Fibroblast of villous mesenchyme (primary cell): ENCODE measurements at regions not wholly inside any gene's neighbourhood (a gene's known extent, or its start where the extent isn't known, plus 50 kb on each side); places are given as distances from the start of the nearest gene placed in this dataset.

Experiments used
- DNase-seq: peaks from one replicate; pipeline ENCODE4 v3.0.0-alpha.2; 2010; ENCODE audit warnings: low read depth
- H3K4me3 ChIP-seq: 2 replicates; pipeline ENCODE4 v1.5.1; 2011; ENCODE audit warnings: low read depth, mild to moderate bottlenecking, low read length
- CTCF ChIP-seq: IDR thresholded peaks from 2 replicates; pipeline ENCODE4 v1.5.1; 2012; ENCODE audit warnings: low read depth, mild to moderate bottlenecking, low read length; ENCODE audit not compliant: insufficient read depth

- no peak for TF ChIP-seq CTCF
- H3K4me3 ChIP-seq: no peak overlapping the region
- no peak for DNase-seq
These were observed 87.6 kb upstream of the DOCK9 start for GRCh38 chr13:99065235-99066015.

DNA sequence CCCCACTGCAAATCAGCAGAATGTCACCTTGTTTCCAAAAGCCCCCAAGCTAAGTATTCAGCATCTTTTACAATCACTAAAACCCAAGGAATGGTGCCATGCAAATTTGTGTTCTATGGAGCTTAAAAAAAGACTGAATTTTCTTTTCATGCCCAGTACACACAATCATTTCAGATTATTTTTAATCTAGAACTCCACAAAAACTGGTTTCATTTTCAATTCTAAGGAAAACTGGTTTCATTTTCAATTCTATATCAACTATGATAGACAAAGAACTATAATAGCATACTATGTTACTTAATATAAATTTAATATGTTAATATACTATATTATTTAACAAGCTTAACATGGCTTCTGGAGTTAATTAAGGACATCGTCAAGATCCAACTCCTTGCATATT is 88.4 kb upstream of the DOCK9 start:
- TF ChIP-seq CTCF: no peak
- no peak overlapping the region for H3K4me3 ChIP-seq
- DNase-seq: no peak

- peak; percentile 52 for DNase-seq
- H3K4me3 ChIP-seq: no peak overlapping the region
- no peak for TF ChIP-seq CTCF
These were observed 89.5 kb upstream of the DOCK9 start for GRCh38 chr13:99067159-99067985.

GRCh38 chr13:99071211-99071610 is 93.3 kb upstream of the DOCK9 start:
- TF ChIP-seq CTCF: no peak
- no peak for DNase-seq
- no peak overlapping the region for H3K4me3 ChIP-seq

GRCh38 chr13:99071666-99072065 is 93.8 kb upstream of the DOCK9 start:
- TF ChIP-seq CTCF: no peak
- H3K4me3 ChIP-seq: no peak overlapping the region
- DNase-seq: no peak

GRCh38 chr13:99072356-99072755 is 94.5 kb upstream of the DOCK9 start:
- no peak for TF ChIP-seq CTCF
- DNase-seq: no peak
- no peak overlapping the region for H3K4me3 ChIP-seq
